ENCODE measurements at regions not wholly inside any gene's neighbourhood (a gene's known extent, or its start where the extent isn't known, plus 50 kb on each side); places are given as distances from the start of the nearest gene placed in this dataset.

- TF ChIP-seq CTCF (IDR thresholded peaks at IDR 0.05; ENCODE audit: insufficient read depth, low read length, poor library complexity, severe bottlenecking): no peak
- TF ChIP-seq EZH2phosphoT487 (conservative IDR thresholded peaks at IDR 0.05; ENCODE audit: low read length): no peak
Measured at GRCh38 chr6:100987556-100987955, 106.4 kb upstream of the ASCC3 start.

All from SU-DHL-6 (cell line).